NB4 (cell line): ENCODE measurements at regions not wholly inside any gene's neighbourhood (a gene's known extent, or its start where the extent isn't known, plus 50 kb on each side); places are given as distances from the start of the nearest gene placed in this dataset.

Experiments used
- MYC ChIP-seq: IDR thresholded peaks from 2 replicates; pipeline ENCODE4 v1.6.1; 2011; ENCODE audit warnings: low read depth, low read length
- POLR2A ChIP-seq: IDR thresholded peaks from 2 replicates; pipeline ENCODE4 v1.6.1; 2011; ENCODE audit warnings: mild to moderate bottlenecking; ENCODE audit not compliant: insufficient read length; ENCODE audit errors: extremely low read depth
- TF ChIP-seq, protein P1 (sequence below): IDR thresholded peaks from one replicate; pipeline ENCODE4 v1.5.1; 2012; ENCODE audit warnings: low read depth, low read length

- TF ChIP-seq, protein P1, sequence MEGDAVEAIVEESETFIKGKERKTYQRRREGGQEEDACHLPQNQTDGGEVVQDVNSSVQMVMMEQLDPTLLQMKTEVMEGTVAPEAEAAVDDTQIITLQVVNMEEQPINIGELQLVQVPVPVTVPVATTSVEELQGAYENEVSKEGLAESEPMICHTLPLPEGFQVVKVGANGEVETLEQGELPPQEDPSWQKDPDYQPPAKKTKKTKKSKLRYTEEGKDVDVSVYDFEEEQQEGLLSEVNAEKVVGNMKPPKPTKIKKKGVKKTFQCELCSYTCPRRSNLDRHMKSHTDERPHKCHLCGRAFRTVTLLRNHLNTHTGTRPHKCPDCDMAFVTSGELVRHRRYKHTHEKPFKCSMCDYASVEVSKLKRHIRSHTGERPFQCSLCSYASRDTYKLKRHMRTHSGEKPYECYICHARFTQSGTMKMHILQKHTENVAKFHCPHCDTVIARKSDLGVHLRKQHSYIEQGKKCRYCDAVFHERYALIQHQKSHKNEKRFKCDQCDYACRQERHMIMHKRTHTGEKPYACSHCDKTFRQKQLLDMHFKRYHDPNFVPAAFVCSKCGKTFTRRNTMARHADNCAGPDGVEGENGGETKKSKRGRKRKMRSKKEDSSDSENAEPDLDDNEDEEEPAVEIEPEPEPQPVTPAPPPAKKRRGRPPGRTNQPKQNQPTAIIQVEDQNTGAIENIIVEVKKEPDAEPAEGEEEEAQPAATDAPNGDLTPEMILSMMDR: no peak
- TF ChIP-seq MYC (no peak), POLR2A (no peak)
Observed at GRCh38 chr20:23226612-23227265, 123.9 kb upstream of the NXT1 start.
